ENCODE measurements at regions not wholly inside any gene's neighbourhood (a gene's known extent, or its start where the extent isn't known, plus 50 kb on each side); places are given as distances from the start of the nearest gene placed in this dataset.
"Not testable (repeated sequence)": the region's sequence is repeated elsewhere in the genome, so short reads cannot be mapped to it uniquely, and the experiment has no call there.

DNA sequence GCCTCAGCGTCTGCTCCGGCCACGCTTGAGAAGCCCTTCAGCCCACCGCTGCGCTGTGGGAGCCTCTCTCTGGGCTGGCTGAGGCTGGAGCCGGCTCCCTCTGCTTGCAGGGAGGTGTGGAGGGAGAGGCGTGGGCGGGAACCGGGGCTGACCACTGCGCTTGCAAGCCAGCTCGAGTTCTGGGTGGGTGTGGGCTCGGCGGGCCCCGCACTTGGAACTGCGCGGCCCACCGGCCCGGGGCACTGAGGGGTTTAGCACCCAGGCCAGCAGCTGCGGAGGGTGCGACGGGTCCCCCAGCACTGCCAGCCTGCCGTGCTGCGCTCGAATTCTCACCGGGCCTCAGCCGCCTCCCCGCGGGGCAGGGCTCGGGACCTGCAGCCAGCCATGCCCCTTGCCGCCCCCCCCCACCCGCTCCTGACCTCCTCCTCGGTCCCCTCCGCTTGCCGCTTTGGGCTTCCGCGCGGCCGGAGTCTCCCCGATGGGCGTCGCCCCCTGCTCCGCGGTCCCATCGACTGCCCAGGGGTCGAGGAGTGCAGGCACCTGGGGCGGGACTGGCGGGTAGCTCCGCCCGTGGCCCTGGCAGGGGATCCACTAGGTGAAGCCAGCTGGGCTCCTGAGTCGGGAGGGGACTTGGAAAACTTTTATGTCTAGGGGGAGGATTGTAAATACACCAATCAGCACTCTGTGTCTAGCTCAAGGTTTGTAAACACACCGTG is 106.7 kb downstream of the RAP2B start:
- DNase-seq, result no peak

DNA sequence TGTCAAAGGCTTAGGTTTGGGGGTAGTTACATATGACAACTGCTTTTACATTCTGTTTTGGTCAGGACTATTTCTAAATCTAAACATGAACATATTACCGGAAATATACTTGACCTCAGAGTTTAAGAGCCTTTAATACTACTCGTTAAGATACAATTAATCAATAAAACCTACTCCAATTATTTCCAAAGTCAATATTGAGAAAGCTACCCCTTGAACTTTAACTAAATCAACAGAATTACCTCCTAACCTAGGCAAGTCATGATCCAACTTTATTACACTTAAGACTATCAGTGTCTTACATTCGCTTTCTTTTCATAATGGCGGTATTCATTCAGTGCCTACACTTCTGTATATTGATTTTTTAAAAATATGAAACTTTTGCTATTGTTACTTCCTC is 107.7 kb downstream of the RAP2B start:
- no peak for DNase-seq

DNA sequence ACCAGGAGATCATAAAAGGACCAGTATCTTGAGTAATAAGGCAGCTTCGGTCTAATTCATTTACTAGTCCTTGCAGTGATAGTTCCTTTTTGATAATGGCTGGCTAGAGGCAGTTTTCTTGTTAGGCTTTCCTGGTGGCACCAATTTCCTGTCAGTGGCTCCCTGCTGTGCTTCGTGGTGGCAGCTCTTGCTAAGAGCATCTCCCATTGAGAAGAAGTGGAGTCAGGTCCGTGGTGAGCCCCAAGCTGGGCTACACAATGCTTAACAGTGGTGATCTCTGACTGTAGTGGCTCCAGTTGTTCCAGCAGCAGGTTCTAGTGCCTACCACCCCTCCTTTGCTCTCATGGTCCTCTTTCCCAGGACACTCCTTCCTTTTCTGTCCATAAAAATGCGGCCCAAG is 111.2 kb downstream of the RAP2B start:
- no peak for DNase-seq

DNA sequence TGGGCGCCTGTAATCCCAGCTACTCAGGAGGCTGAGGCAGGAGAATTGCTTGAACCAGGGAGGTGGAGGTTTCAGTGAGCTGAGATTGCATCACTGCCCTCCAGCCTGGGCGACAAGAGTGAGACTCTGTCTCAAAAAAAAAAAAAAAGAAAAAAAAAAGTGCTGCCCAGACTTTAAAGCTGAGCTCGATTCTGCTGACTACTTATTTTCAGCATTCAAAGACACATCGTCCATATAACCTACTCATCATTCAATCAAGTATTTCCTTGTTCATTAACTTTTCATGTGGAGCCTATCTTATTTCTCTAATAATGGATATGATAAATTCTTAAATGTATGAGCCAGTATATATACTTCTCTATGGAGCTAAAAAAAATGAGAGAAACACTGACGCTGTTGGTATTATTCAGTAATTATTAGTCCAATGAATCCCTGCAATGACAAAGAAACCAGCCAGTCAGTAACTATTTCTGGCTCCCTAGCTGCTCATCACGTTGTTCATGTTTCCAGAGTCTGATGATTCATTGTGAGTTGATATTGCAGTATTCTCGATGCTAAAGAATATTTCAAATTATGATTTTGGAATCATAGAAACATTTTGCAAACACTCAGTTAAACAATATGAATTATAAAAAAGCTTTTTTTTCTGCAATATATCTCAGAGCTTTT is 111.9 kb downstream of the RAP2B start:
- no peak for DNase-seq

DNA sequence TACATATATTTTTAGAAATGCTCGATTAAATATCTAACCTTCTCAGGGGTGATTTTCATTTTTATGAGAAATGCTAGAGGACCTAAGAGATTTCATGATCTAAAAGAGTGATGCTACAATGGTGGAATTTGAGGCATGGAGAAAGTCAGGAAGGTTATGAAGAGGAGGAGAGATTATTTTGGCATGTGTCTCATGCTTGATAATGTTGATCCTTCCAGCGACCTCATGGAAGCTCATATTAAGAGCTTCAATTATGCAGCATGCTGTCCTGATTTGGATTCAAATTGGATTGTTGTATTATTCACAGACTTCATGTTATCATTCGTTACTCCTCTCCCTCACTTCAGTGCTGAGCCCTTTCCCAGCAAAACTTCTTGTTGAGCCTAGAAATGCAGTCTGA is 112.5 kb downstream of the RAP2B start:
- DNase-seq, result no peak

DNA sequence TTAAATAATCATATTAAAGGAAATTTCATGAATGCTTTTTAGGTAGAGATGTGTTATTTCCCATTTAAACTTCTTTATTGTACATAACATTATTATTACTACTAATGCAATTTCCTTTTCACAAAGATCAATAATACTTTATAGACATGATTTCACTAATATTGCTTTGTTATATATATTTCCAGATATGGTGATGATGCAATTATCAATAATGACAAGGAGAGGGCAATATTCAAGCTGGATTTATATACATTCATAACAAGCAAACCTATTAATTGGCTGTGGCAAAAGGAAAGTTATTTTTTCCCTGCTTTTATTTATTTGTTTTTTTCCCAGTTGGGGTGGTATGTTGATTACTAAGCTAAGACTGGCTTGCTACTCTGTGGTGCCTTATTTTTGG is 113.5 kb downstream of the RAP2B start:
- no peak for DNase-seq

DNA sequence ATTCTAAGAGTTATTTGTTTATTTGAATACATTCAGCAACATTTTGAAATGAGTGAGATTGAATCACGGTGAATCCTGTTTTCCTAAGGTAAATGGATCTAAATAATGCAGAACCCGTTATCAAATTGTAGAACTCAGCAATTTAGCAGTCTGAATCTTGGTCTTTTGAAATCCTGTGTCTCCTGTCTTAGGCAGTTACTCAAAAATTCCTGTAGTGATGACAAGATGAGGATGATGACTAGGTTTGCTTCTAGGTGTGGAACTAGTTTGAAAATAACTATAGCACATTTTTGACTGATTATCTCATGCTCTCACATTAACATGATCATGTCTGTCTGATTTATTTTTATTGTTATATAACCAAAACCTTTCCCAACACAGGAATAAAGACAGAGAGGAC is 115.0 kb downstream of the RAP2B start:
- DNase-seq, result no peak

DNA sequence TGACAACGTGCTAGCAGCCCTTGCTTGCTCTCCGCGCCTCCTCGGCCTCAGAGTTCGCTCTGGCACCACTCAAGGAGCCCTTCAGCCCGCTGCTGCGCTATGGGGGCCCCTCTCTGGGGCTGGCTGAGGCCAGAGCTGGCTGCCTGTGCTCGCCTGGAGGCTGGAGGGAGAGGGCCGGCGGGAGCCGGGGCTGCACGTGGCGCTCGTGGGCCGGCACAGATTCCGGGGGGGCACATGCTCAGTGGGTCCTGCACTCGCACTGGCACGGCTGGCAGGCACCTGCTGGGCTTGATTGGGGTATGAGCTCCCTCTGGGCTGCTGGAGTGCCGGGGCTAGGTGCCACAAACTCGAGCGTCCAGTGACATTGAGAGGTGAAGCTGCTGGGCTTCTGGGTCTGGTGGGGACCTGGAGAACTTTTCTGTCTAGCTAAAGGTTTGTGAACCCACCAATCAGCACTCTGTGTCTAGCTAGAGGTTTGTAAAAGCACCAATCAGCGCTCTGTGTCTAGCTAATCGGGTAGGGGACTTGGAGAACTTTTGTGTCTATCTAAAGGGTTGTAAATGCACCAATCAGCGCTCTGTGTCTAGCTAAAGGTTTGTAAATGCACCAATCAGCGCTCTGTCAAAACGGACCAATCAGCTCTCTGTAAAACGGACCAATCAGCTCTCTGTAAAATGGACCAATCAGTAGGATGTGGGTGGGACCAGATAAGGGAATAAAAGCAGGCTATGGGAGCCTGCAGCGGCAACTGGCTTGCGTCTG is 119.4 kb downstream of the RAP2B start:
- not testable (repeated sequence) for DNase-seq

DNA sequence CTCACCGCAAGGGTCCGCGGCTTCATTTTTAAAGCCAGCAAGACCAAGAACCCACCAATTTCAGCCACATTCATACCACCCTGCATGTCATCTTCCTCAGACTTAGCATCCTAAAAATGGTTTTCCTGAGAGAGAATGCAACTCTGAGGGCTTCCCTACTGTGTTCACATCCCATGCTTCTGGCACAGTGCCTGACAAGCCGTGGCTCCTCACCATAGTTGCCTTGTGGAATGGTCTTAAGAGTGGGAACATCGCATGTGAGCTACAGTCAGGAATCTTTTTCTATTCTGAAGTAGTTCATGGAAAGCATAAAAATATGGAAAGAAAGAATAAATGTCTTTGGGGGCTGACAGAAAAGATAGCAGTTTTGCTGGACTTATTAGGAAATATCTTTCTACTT is 120.3 kb downstream of the RAP2B start:
- no peak for DNase-seq

DNA sequence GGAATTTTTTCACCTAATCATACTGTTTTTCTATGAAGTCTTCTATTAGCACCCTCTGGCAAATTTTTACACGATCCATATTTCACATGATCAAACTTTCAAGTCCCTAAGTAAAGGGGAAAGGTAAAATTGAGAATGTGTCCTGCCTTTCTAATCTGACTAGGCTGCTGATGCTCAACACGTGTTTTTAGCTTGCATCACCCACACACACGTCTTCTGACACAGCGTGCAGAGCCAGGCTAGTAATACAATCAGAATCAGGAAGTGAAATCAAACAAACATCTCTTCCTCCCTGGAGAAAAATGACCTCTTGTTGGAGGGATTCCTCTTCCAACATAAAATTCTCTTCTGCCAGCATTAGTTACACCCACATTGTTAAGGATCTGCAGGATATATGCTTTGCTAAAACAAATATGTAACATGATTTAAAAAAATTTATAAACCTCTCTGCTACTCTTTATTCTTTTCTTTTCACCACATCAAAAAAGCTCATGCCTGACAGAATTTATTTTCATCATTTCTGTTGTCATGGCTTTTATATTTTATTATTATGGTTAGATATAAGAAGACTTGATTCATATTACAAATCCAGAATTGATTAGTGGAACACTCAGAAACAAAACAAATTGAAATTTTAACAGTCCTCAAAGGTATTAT is 122.4 kb downstream of the RAP2B start:
- DNase-seq, result peak; percentile 40

DNA sequence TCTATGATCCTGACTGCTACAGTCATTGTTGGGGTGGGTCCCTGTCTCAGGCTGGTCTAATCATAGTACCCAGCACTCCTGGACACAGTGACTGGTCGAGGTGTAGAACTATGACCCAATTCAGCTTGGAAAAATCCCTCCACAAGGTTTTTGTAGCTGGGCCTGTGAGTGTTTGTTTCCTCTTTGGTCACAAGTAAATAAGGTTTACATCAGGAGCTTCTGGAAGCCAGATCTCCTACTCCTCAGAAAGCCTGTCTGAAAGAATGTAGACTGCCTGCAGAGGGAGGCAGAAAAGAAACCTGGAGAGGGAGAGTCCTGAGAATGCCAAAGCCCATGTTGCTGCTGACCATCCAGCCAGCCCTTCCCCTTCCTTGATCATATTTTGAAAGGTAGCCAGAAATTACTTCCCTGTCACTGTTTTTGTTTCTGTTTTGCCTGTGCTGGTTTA is 123.2 kb downstream of the RAP2B start:
- no peak for DNase-seq

DNA sequence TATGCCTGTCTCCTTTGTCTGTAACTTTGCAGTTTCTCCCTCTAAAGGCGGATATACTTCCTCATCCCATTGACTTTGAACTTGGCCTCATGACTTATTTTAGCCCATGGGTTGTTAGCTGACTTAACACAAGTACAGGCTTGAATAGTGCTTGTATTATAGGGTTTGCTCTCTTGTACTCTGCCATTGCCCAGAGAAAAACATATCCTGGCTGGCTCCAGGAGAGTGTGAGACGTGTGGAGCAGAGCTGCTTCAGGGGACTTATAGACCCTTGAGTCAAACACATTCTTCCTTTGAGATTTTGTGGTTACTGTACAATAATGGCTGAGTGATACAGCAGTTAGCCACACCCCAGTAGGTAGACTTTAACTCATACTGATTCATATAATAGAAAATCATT is 124.0 kb downstream of the RAP2B start:
- no peak for DNase-seq

DNA sequence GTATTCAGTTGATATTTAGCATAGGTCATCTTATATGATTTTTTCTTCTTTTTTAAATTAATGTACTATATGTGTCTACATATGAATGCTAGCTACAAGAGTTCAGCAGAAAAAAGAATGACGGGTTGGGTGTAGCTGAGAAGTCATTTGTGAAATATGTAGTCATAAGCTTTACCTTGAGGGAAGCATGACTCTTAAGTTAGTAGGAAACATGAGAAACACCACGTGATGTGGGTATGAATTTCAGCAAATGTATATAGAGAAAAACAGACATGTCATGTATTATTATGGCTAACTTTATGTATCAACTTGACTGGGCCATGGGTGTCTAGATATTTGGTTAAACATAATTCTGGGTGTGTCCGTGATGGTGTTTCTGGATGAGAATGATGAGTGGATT is 125.0 kb downstream of the RAP2B start:
- no peak for DNase-seq

DNA sequence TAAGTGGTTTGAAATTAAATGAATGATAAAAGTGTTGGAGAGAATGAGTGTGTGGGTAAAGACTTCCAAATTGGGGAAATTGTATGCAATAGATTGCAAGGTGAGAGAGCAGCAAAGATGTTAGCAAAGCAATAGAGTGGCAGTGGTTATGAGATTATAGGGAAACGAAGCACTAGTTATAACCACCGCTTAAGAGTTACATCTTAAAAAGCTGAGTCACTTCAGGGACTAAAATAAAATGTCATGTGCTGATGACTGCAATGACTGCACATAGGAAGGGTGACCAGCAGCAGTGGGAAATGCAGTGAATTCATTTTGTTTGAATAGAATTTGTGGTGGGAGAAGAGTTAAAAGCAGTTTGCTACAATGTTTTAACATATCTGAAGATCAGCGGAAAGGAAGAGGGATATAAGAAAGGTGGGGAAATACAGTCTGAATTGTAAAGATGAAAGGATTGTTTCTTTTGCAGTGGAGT is 127.3 kb downstream of the RAP2B start:
- DNase-seq, result no peak

DNA sequence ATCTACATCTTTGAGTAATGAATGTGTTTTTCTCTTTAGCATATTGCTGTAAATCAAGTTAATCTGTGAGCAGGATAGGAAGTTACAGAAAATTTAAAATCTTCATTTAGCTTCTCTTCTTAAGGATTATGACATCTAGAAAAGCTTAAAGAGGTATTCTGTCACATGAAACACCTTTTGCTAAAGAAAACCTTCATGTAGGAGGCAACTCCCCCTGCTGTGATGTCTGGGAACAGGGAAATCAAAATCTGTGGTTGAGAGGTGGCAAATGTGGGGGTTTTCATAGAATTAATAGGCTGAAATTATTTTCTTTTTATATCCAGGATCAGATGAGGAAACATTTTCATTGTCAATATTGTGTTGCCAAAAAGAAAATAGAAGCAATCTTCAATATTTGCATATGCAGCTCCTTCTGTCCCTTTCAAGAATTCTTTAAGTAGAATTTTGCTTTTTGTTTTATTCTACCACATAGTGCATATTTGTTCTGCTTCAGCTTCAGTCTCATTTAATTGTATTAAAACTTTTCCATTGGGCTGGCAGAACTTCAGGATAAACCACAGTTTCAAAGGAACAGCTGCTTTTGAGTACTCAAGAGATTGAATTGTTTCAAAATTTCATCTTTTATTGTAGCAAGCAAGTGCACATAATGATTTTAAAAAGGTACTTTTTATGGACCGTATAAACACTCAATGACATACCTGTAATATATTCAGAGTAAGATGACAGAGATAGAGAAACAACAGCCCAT is 128.4 kb downstream of the RAP2B start:
- DNase-seq, result no peak

DNA sequence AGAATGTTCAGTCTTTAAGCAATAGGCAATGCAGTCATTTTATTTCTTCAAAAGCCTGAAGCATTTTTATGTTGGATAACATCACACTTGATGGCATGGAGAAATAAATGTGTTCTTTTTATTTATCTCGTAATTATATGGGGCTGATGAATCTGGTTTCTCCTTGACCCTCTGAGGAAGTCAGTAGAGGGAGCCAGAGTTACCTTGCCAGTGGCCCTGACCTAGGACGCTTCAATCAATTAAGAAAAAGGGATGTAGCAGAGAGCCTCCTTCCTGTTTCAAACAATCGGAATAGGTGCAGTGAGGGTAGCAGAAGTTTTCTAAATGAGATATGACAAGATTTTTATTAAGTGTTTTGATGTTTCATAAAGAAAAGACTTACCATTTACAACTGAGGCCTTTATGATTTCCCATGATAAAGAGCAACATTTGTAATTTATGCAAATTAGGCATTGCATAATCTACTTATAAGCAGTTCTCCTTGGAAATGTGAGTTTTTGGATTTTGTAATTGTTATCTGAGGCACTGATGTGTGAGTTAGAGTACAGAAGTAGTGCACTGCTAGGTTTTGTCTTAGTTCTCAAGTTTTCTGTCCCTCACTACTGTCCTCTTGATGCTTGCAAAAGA is 129.1 kb downstream of the RAP2B start:
- peak; percentile 68 for DNase-seq

DNA sequence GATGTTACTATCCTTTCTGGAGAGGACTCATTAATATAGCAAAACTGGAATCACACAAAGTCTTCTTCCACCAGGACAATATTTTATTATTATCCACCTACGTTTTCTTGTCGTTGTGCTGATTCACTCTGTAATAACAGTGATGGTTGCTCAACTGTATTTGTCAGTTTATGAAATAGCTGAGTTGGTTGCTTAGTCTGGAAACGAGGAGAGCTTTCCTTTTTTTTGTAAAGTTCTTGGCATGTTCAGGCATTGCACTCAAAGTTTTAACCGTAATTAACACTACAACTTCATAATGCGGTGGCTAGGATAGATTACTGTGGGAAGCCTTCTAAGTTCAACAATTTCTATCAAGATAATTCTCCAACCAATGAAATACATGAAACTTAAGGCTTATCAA is 131.2 kb downstream of the RAP2B start:
- DNase-seq, result no peak

DNA sequence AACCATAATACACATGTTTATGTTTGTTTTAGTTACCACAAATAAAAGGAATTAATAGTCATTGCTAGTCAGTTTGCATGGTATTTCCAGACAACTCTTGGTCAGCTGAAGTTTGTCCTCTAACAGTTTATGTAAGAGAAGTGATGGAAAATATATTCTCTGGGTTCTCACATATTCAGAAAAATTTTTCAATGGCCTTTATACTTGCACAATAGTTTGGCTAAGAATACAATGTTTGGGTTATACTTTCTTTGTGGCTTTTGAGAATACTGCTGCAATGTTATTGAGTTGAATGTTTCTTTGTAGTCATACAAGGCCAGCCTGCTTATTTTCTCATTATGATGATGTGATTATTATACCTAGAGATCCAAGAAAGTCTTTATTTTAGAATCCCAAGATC is 133.9 kb downstream of the RAP2B start:
- DNase-seq, result no peak

DNA sequence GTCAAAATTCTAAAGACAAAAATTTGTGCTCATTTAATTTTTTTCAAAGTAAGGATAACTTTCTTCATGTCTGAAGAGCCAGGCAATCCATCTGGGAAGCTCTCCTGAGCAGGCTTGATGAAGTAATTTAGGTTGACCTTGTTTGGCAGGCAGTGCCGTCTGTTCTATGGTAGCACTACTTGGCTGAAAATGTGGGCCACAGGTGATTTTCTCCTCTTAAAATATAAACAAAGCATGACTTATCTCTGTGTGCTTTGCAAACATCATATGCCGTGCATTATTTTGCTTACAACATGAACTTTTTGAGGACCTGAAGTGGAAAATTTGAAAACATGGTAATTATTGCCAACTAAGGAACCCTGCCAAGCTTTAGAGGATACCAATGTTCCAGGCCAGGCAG is 143.2 kb downstream of the RAP2B start:
- no peak for DNase-seq

DNA sequence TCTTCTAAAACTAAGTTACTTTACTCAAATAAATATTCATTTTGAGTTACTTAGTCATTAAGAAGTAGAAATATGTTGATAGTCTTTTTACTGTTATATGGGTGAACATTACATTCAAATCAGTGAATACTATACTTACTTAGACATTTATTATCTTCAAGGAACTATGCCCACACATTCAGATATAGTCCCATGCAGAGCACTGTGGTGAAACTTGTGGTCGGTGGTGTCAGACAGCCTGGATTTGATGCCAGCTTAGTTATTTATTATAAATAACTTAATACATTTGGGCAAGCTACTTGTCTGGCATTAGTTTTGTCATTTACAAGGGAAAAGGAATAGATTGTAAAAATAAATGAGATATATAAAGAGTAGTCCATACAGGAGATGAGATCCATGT is 149.5 kb downstream of the RAP2B start:
- no peak for DNase-seq

DNA sequence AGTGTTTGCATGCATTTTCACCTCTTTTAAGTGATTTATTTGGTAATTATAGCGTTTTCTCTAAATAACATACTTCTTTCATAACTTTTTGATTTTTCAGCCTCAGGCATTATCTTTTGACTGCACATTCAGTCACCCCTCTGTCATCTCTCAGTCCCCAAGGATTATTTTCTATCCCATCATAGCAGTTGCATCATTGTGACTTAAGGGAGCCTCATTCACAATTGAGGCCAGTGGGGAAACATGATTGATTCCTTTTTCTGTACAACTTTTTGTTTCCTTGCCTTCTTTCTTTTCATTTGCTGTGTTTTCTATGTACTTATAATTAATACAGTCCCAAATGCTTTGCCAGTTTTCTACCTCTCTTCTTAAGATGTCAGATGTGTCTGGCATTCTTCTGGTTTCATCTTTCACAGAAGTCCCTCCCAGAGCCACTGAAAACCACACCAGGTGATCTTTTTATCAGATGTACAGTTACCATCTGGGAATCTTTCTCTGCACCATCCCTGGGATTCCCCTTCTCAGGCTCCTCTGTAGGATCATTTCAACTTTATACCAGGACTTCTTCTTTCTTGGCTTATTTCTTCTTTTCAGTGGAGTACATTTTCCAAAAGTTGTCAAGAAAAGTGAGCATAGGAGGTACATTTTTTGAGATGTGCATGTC is 151.4 kb downstream of the RAP2B start:
- no peak for DNase-seq

DNA sequence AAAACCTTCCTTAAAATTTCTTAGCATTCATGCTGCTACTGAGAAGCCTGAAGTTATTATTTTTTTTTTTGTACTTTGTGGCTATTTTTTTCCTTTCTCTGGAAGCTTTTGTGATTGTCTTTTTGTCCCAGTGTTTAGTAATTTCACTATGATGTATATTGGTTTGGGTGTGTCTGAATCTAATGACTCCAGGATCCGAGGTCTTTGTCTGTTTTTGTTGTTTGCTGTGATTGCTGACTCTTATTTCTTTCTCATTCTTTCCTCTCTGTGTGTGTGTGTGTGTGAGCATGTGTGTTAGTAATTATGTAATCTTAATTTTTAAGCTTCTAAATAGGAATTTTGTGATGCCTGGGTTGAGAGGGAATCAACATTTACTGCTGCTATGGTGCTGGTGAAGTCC is 152.0 kb downstream of the RAP2B start:
- DNase-seq, result no peak

Measured in RPMI8226 (cell line).